Testis (tissue), 2 donors: ENCODE measurements at regions not wholly inside any gene's neighbourhood (a gene's known extent, or its start where the extent isn't known, plus 50 kb on each side); places are given as distances from the start of the nearest gene placed in this dataset.

Source experiments
- DNase-seq: peaks from one replicate; pipeline ENCODE4 v3.0.0-alpha.2; 2019
- H3K27ac ChIP-seq, 2 donors: fragments of 200-600 bp; sonication (generic); one replicate each; pipeline ENCODE4 v1.5.1; 2019
- H3K27me3 ChIP-seq: fragments of 200-600 bp; sonication (generic); one replicate; pipeline ENCODE4 v1.5.1; 2019
- H3K36me3 ChIP-seq: fragments of 200-600 bp; sonication (generic); one replicate; pipeline ENCODE4 v1.5.1; 2017; ENCODE audit warnings: low read depth; ENCODE audit errors: missing control alignments
- H3K4me1 ChIP-seq: fragments of 200-600 bp; sonication (generic); one replicate; pipeline ENCODE4 v1.5.1; 2019
- H3K4me3 ChIP-seq, 2 donors: fragments of 200-600 bp; sonication (generic); one replicate each; pipeline ENCODE4 v1.5.1; 2017 to 2019
- H3K9me3 ChIP-seq: fragments of 200-600 bp; sonication (generic); one replicate; pipeline ENCODE4 v1.5.1; 2017
- POLR2A ChIP-seq: fragments of 450-650 bp; IDR thresholded peaks from one replicate; pipeline ENCODE4 v1.6.1; 2017; ENCODE audit warnings: antibody characterized with exemption, mild to moderate bottlenecking, moderate library complexity
- WGBS, 2 donors: methylation state at CpG; one replicate each; pipeline ENCODE4 v1.1.5; 2018; 5-methylcytosine and 5-hydroxymethylcytosine counted together
- intact Hi-C: fragments of 100-400 bp; cut with DNase I; formaldehyde crosslinking; loops from one replicate; pipeline ENCODE4 v1.15.1; 2023; ENCODE audit warnings: low total_unique reads
- TF ChIP-seq, protein P1 (sequence below), 3 experiments: fragments of 450-650 bp in 2 of 3; fragments of 200-600 bp in 1 of 3; sonication (generic) in 1 of 3; IDR thresholded peaks; one replicate each; pipeline ENCODE4 v1.5.1; 2016 to 2019; ENCODE audit warnings: antibody characterized with exemption in 3 of 3, mild to moderate bottlenecking in 2 of 3, moderate library complexity in 1 of 3

DNA sequence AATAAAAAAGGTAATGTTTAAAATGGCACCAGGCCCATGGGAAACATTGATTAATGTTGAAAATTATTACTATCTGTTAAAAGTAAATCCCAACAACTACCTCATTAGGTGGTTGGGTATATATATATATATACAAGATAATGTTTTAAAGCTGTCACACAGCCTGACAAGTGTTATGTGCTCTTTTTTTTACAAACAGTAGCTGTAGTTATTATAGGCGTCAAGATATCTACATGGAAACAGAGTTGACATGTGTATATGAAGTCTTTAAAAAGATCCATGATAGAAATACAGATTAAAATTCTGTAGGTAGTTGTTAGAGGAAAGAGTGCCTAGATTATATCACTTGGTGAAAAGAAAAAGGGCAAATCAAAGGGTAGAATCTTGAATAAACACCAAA is 279.9 kb downstream of the SLITRK6 start:
- Histone ChIP-seq H3K27me3 (no peaks in the 10 kb centered on the region), H3K36me3 (no peaks in the 10 kb centered on the region), H3K4me1 (no peaks in the 10 kb centered on the region), H3K4me3 (no peak overlapping the region), H3K9me3 (no peaks in the 10 kb centered on the region), H3K27ac (no peak overlapping the region)
- intact Hi-C loops = no loop called here
- WGBS, 2 donors = 41 to 89% methylated on average over 1 of the region's 1 CpG
- no peak for TF ChIP-seq POLR2A
- TF ChIP-seq, protein P1, sequence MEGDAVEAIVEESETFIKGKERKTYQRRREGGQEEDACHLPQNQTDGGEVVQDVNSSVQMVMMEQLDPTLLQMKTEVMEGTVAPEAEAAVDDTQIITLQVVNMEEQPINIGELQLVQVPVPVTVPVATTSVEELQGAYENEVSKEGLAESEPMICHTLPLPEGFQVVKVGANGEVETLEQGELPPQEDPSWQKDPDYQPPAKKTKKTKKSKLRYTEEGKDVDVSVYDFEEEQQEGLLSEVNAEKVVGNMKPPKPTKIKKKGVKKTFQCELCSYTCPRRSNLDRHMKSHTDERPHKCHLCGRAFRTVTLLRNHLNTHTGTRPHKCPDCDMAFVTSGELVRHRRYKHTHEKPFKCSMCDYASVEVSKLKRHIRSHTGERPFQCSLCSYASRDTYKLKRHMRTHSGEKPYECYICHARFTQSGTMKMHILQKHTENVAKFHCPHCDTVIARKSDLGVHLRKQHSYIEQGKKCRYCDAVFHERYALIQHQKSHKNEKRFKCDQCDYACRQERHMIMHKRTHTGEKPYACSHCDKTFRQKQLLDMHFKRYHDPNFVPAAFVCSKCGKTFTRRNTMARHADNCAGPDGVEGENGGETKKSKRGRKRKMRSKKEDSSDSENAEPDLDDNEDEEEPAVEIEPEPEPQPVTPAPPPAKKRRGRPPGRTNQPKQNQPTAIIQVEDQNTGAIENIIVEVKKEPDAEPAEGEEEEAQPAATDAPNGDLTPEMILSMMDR (IDR thresholded peaks at IDR 0.05) = no peak
- no peak for DNase-seq

DNA sequence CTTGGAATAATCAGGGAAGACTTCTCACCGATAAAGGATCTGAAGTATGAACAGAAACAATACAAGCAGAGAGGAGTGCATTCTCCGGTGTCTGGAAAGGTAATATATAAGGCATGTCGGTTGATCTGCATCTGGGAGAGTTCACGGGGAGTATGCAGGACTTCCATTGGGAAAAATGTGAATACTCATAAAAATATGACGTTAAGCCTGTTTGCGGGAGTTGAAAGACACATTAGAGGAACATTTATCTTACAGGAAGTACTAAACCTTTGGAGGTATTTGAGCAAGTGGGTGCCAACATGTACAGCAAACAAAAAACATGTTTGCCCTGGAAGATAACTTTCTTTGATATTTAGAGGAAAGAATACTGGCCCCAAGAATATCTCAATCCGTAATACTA is 286.8 kb downstream of the SLITRK6 start:
- no peak for DNase-seq
- 63 to 78% methylated on average over 7 of the region's 7 CpGs for WGBS, 2 donors
- Histone ChIP-seq H3K9me3 (no peaks in the 10 kb centered on the region), H3K27me3 (no peaks in the 10 kb centered on the region), H3K27ac (no peak overlapping the region), H3K36me3 (no peaks in the 10 kb centered on the region), H3K4me3 (no peak overlapping the region), H3K4me1 (no peaks in the 10 kb centered on the region)
- intact Hi-C loops = no loop called here
- TF ChIP-seq, protein P1 (IDR thresholded peaks at IDR 0.05) = no peak
- no peak for TF ChIP-seq POLR2A

DNA sequence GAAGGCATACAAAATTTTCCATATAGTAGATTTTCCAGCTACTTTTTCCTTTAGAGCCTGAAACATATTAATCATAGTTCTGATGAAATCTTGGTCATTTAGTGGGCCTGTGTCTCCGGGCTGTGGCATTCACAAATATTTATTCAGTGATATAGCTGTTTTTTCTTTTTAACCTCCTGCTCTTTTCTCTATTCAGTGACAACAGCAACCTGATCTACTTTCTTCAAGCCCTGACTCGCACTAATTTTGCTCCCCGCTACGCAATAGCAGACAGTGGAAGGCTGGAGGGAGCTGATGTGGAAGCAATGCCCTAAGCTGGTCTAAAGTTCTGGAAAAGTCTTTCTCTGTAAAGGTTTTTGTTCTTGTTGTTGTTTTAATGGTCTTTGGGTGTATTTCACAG is 289.7 kb downstream of the SLITRK6 start:
- Histone ChIP-seq H3K36me3 (no peaks in the 10 kb centered on the region), H3K4me1 (no peaks in the 10 kb centered on the region), H3K9me3 (no peaks in the 10 kb centered on the region), H3K27me3 (no peaks in the 10 kb centered on the region), H3K27ac (no peak overlapping the region), H3K4me3 (no peak overlapping the region)
- no peak for DNase-seq
- WGBS, 2 donors = 79 to 82% methylated on average over 4 of the region's 4 CpGs
- TF ChIP-seq, protein P1 (IDR thresholded peaks at IDR 0.05) = no peak
- TF ChIP-seq POLR2A = no peak
- intact Hi-C loops = no loop called here

DNA sequence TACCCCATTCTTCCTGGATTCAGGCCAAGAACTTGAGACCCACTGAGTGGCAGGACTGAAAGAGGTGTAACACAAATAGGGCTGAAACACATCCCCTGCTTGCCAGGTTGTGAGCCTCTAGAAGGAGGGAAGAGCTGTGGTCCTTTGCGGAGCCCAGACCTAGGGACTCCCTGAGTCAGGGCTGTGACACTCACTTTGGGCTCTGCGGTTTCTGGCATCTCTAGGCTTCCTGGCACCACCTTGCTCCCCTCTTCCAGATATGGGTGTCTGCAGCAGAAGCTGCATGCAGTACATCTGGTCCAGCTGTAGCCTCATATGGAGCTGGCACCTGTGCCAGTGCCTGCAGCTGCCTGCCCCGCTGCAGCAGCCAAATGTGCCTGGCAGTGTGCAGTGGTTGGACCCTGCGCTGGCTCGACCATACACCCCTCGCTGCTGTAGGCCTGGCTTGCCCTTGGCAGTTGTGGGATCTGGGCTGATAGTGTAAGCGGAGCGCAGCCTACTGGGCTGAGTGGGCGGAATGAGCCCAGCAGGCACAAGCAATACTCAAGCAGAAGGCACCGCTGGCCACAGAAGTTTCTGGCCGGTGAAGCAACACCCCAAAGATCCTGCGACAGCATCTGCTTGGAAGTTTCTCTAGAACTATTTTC is 290.4 kb downstream of the SLITRK6 start:
- no peaks in the 10 kb centered on the region for H3K36me3 ChIP-seq
- H3K27me3 ChIP-seq = no peaks in the 10 kb centered on the region
- no peaks in the 10 kb centered on the region for H3K9me3 ChIP-seq
- TF ChIP-seq POLR2A = no peak
- TF ChIP-seq, protein P1 (IDR thresholded peaks at IDR 0.05) = no peak
- intact Hi-C loops = no loop called here
- H3K4me1 ChIP-seq = no peaks in the 10 kb centered on the region
- H3K27ac ChIP-seq = no peak overlapping the region
- DNase-seq = no peak
- WGBS, 2 donors = 82 to 90% methylated on average over 9 to 12 of the region's 12 CpGs
- no peak overlapping the region for H3K4me3 ChIP-seq

DNA sequence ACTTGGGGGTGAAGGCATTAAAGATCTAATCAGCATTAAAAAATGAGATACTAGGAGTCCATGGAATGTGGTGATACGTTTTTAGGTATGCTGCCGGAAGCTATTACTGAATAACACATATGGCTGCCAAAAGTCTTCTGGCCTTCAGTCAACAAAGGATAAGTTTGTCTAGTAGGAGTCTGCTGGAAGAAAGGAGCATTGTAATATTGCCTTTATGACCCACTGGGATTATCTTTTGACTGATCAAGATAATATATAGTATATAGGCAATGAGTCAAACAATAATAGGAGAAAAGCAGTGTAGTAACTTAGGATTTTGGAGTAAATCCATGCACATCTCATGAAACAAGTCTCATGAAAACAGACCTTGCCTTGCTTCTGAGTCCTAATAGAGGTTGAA is 295.4 kb downstream of the SLITRK6 start:
- Histone ChIP-seq H3K9me3 (no peaks in the 10 kb centered on the region), H3K4me1 (no peaks in the 10 kb centered on the region), H3K36me3 (no peaks in the 10 kb centered on the region), H3K27ac (no peak overlapping the region), H3K4me3 (no peak overlapping the region), H3K27me3 (no peaks in the 10 kb centered on the region)
- 65 to 69% methylated on average over 2 of the region's 2 CpGs for WGBS, 2 donors
- intact Hi-C loops = no loop called here
- DNase-seq = no peak
- TF ChIP-seq, protein P1 (IDR thresholded peaks at IDR 0.05) = no peak
- TF ChIP-seq POLR2A = no peak
